WTC11 (cell line): ENCODE measurements at regions not wholly inside any gene's neighbourhood (a gene's known extent, or its start where the extent isn't known, plus 50 kb on each side); places are given as distances from the start of the nearest gene placed in this dataset.

Experiments
- ATAC-seq: fragments of 200-7000 bp; cut with Tn5 transposase; 2 replicates; pipeline ENCODE4 v1.10.0; 2021; ENCODE audit warnings: mild to moderate bottlenecking, moderate library complexity
- CTCF ChIA-PET: fragments of 300-600 bp; sonication (Branson Sonifier 250); formaldehyde crosslinking; loops from one replicate; lab custom pipeline; 2021; ENCODE audit warnings: antibody characterized with exemption; lab: Charles Lee
- POLR2A ChIA-PET: fragments of 350-600 bp; sonication (Branson Sonifier 250); formaldehyde crosslinking; loops from one replicate; lab custom pipeline; 2021; ENCODE audit warnings: antibody characterized with exemption; lab: Charles Lee
- DNase-seq: peaks from one replicate; pipeline ENCODE4 v3.0.0; 2021; ENCODE audit warnings: low spot score
- H3K27ac Mint-ChIP-seq: 2 replicates; pipeline ENCODE4 v1.8.0; 2021; ENCODE audit warnings: mixed read lengths
- H3K27me3 Mint-ChIP-seq: 2 replicates; pipeline ENCODE4 v1.8.0; 2021; ENCODE audit warnings: low read depth, mild to moderate bottlenecking, moderate library complexity, mixed read lengths
- H3K36me3 Mint-ChIP-seq: 2 replicates; pipeline ENCODE4 v1.8.0; 2021; ENCODE audit warnings: mixed read lengths
- H3K4me1 Mint-ChIP-seq: 2 replicates; pipeline ENCODE4 v1.8.0; 2022; ENCODE audit warnings: mixed read lengths
- H3K4me3 Mint-ChIP-seq: 2 replicates; pipeline ENCODE4 v1.8.0; 2021; ENCODE audit warnings: mild to moderate bottlenecking, moderate library complexity, mixed read lengths
- H3K9me3 Mint-ChIP-seq: 2 replicates; pipeline ENCODE4 v1.8.0; 2021; ENCODE audit warnings: mixed read lengths
- CREM ChIP-seq: sonication (generic); formaldehyde crosslinking; IDR thresholded peaks from 2 replicates; pipeline ENCODE4 v1.8.1; 2022; ENCODE audit warnings: mild to moderate bottlenecking, missing genetic modification reagents, moderate library complexity
- ELF4 ChIP-seq: sonication (generic); formaldehyde crosslinking; IDR thresholded peaks from 2 replicates; pipeline ENCODE4 v1.8.1; 2022; ENCODE audit warnings: low read depth, mild to moderate bottlenecking, moderate library complexity, missing genetic modification reagents
- EMX1 ChIP-seq: fragments of 250-450 bp; sonication (Bioruptor Pico); IDR thresholded peaks from 2 replicates; pipeline ENCODE4 v1.8.0; 2021; ENCODE audit warnings: mild to moderate bottlenecking
- GTF2I ChIP-seq: fragments of 250-450 bp; sonication (Bioruptor Pico); conservative IDR thresholded peaks from 2 replicates; pipeline ENCODE4 v1.4.0; 2021; ENCODE audit warnings: mild to moderate bottlenecking
- KAT7 ChIP-seq: sonication (generic); formaldehyde crosslinking; IDR thresholded peaks from 2 replicates; pipeline ENCODE4 v1.8.1; 2023; ENCODE audit warnings: missing genetic modification reagents, mild to moderate bottlenecking, borderline replicate concordance
- MYBL2 ChIP-seq: sonication (generic); formaldehyde crosslinking; IDR thresholded peaks from 2 replicates; pipeline ENCODE4 v1.8.1; 2023; ENCODE audit warnings: mild to moderate bottlenecking, moderate library complexity, missing genetic modification reagents
- NR2C2 ChIP-seq: sonication (generic); formaldehyde crosslinking; IDR thresholded peaks from 2 replicates; pipeline ENCODE4 v1.8.0; 2022; ENCODE audit warnings: mild to moderate bottlenecking, missing genetic modification reagents
- RORB ChIP-seq: fragments of 250-450 bp; sonication (Bioruptor Pico); IDR thresholded peaks from 2 replicates; pipeline ENCODE4 v1.9.0; 2021; ENCODE audit warnings: mild to moderate bottlenecking
- SMAD3 ChIP-seq: sonication (generic); formaldehyde crosslinking; IDR thresholded peaks from 2 replicates; pipeline ENCODE4 v1.8.0; 2022; ENCODE audit warnings: missing genetic modification reagents, mild to moderate bottlenecking, borderline replicate concordance
- SMAD4 ChIP-seq: sonication (generic); formaldehyde crosslinking; IDR thresholded peaks from 2 replicates; pipeline ENCODE4 v1.8.0; 2022; ENCODE audit warnings: mild to moderate bottlenecking, missing genetic modification reagents
- SP1 ChIP-seq: sonication (generic); formaldehyde crosslinking; conservative IDR thresholded peaks from 2 replicates; pipeline ENCODE4 v1.8.1; 2022; ENCODE audit warnings: missing genetic modification reagents
- ZNF138 ChIP-seq: sonication (generic); formaldehyde crosslinking; conservative IDR thresholded peaks from 2 replicates; pipeline ENCODE4 v1.8.1; 2022; ENCODE audit warnings: mild to moderate bottlenecking, moderate library complexity, missing genetic modification reagents
- ZNF219 ChIP-seq: sonication (generic); formaldehyde crosslinking; IDR thresholded peaks from 2 replicates; pipeline ENCODE4 v1.8.0; 2023; ENCODE audit warnings: missing genetic modification reagents, mild to moderate bottlenecking, borderline replicate concordance
- ZNF317 ChIP-seq: sonication (generic); formaldehyde crosslinking; IDR thresholded peaks from 2 replicates; pipeline ENCODE4 v1.8.1; 2023; ENCODE audit warnings: low read depth, mild to moderate bottlenecking, moderate library complexity, missing genetic modification reagents, borderline replicate concordance
- ZNF671 ChIP-seq: fragments of 250-450 bp; sonication (Bioruptor Pico); IDR thresholded peaks from 2 replicates; pipeline ENCODE4 v1.8.0; 2021; ENCODE audit warnings: mild to moderate bottlenecking
- TF ChIP-seq, protein P1 (sequence below): sonication (generic); formaldehyde crosslinking; IDR thresholded peaks from 2 replicates; pipeline ENCODE4 v1.8.0; 2022; ENCODE audit warnings: mild to moderate bottlenecking, missing genetic modification reagents
- TF ChIP-seq, protein P2 (sequence below): sonication (generic); formaldehyde crosslinking; conservative IDR thresholded peaks from 2 replicates; pipeline ENCODE4 v1.8.1; 2022; ENCODE audit warnings: mild to moderate bottlenecking, missing genetic modification reagents
- TF ChIP-seq, protein P3 (sequence below): sonication (generic); formaldehyde crosslinking; IDR thresholded peaks from 2 replicates; pipeline ENCODE4 v1.8.0; 2022; ENCODE audit warnings: mild to moderate bottlenecking, missing genetic modification reagents
- TF ChIP-seq, protein P4 (sequence below): fragments of 250-450 bp; sonication (Bioruptor Pico); conservative IDR thresholded peaks from 2 replicates; pipeline ENCODE4 v1.9.0; 2021; ENCODE audit warnings: mild to moderate bottlenecking
- TF ChIP-seq, protein P5 (sequence below): sonication (generic); formaldehyde crosslinking; IDR thresholded peaks from 2 replicates; pipeline ENCODE4 v1.8.1; 2023; ENCODE audit warnings: mild to moderate bottlenecking, missing genetic modification reagents
- TF ChIP-seq, protein P6 (sequence below): fragments of 250-450 bp; sonication (Bioruptor Pico); IDR thresholded peaks from 2 replicates; pipeline ENCODE4 v1.8.0; 2021; ENCODE audit warnings: mild to moderate bottlenecking
- TF ChIP-seq, protein P7 (sequence below): sonication (generic); formaldehyde crosslinking; IDR thresholded peaks from 2 replicates; pipeline ENCODE4 v1.8.1; 2022; ENCODE audit warnings: mild to moderate bottlenecking, moderate library complexity, missing genetic modification reagents

DNA sequence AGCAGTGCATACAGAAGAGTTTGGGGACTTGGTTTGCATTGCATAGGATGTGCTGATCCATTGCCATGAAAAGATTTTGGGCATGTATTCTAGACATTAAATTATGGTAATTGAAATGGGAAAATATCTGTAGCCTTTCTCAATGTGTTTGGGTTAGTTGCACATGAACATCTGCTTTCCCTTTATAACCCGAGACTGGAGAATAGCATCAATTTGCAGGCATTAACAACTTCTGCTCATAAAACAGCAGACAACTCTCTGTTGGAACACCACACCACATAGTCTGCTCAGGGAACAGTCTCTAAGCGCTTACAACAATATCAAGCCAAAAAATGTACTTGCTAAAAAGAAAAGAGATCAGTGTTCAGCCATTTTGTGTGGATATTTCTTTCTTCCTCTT lies 1391.1 kb upstream of the LRRTM3 start:
- CTCF ChIA-PET, result no interaction called here
- H3K4me1 Mint-ChIP-seq, result no peaks in the 10 kb centered on the region
- peaks cover 12% of the 10 kb centered on the region for H3K9me3 Mint-ChIP-seq
- DNase-seq (no peak), ATAC-seq (no peak)
- TF ChIP-seq ZNF671 (CRISPR knock-in tag) (no peak), CREM (CRISPR knock-in tag) (no peak), NR2C2 (CRISPR knock-in tag) (no peak), ZNF317 (CRISPR knock-in tag) (no peak), GTF2I (CRISPR knock-in tag) (no peak), SP1 (CRISPR knock-in tag) (no peak), SMAD4 (CRISPR knock-in tag) (no peak)
- TF ChIP-seq, protein P1, sequence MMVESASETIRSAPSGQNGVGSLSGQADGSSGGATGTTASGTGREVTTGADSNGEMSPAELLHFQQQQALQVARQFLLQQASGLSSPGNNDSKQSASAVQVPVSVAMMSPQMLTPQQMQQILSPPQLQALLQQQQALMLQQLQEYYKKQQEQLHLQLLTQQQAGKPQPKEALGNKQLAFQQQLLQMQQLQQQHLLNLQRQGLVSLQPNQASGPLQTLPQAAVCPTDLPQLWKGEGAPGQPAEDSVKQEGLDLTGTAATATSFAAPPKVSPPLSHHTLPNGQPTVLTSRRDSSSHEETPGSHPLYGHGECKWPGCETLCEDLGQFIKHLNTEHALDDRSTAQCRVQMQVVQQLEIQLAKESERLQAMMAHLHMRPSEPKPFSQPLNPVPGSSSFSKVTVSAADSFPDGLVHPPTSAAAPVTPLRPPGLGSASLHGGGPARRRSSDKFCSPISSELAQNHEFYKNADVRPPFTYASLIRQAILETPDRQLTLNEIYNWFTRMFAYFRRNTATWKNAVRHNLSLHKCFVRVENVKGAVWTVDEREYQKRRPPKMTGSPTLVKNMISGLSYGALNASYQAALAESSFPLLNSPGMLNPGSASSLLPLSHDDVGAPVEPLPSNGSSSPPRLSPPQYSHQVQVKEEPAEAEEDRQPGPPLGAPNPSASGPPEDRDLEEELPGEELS (CRISPR knock-in tag), result no peak
- TF ChIP-seq, protein P2, sequence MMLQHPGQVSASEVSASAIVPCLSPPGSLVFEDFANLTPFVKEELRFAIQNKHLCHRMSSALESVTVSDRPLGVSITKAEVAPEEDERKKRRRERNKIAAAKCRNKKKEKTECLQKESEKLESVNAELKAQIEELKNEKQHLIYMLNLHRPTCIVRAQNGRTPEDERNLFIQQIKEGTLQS (CRISPR knock-in tag), result no peak
- TF ChIP-seq, protein P3, sequence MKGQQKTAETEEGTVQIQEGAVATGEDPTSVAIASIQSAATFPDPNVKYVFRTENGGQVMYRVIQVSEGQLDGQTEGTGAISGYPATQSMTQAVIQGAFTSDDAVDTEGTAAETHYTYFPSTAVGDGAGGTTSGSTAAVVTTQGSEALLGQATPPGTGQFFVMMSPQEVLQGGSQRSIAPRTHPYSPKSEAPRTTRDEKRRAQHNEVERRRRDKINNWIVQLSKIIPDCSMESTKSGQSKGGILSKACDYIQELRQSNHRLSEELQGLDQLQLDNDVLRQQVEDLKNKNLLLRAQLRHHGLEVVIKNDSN (CRISPR knock-in tag), result no peak
- H3K27me3 Mint-ChIP-seq, result no peaks in the 10 kb centered on the region; the same call in 1 of the 2 replicates
- no peak overlapping the region for H3K27ac Mint-ChIP-seq
- no peak overlapping the region for H3K4me3 Mint-ChIP-seq
- no peaks in the 10 kb centered on the region for H3K36me3 Mint-ChIP-seq
- POLR2A ChIA-PET, result no interaction called here

DNA sequence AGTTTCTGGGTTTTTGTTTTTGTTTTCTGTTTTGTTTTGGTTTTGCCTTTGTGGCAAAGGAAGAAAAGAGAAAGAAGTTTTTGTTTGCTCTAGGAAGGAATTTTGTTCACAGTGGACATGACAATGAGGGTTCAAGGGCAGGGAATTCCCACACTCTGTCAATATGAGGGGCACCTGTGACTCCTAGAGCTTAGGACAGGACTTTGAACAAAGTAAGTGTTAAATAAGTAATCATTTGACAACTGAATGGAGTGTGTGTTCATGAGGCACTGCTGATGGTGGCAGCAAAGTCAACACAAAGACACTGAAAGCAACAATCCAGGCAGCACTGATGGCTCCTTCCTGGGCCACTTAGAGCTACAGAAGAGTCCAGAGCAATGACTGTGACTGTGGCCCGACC lies 1381.1 kb upstream of the LRRTM3 start:
- H3K4me3 Mint-ChIP-seq, result no peak overlapping the region
- ATAC-seq, result no peak
- no peaks in the 10 kb centered on the region for H3K27me3 Mint-ChIP-seq
- H3K9me3 Mint-ChIP-seq, result peaks cover 4% of the 10 kb centered on the region
- DNase-seq, result no peak
- H3K27ac Mint-ChIP-seq, result no peak overlapping the region
- no peaks in the 10 kb centered on the region for H3K4me1 Mint-ChIP-seq
- ChIA-PET POLR2A (no interaction called here), CTCF (no interaction called here)
- no peaks in the 10 kb centered on the region for H3K36me3 Mint-ChIP-seq
- no peak for TF ChIP-seq ZNF219

DNA sequence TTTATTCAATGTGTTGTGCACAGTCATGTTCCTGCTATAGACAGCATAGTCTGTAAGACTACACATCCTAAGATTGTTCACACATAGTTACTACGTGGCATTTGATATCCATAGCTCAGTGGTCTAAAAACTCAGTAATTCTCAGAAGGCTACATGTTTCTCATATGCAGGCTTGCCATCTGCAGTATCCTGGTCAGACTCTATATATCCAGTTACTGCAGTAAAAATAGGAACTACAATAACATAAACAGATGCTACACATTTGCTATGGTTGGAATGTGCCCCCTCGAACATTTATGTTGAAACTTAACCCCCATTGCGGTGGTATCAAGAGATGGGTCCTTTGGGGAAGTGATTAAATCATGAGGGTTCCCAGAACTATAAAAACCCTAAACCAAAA lies 1377.8 kb upstream of the LRRTM3 start:
- ChIA-PET POLR2A (no interaction called here), CTCF (no interaction called here)
- ATAC-seq (no peak), DNase-seq (no peak)
- H3K4me3 Mint-ChIP-seq, result no peak overlapping the region
- H3K9me3 Mint-ChIP-seq, result peaks cover 4% of the 10 kb centered on the region
- no peaks in the 10 kb centered on the region for H3K36me3 Mint-ChIP-seq
- H3K27ac Mint-ChIP-seq, result no peak overlapping the region
- TF ChIP-seq ZNF671 (CRISPR knock-in tag), result no peak
- TF ChIP-seq RORB (CRISPR knock-in tag), result no peak
- TF ChIP-seq MYBL2 (CRISPR knock-in tag), result no peak
- TF ChIP-seq, protein P4, sequence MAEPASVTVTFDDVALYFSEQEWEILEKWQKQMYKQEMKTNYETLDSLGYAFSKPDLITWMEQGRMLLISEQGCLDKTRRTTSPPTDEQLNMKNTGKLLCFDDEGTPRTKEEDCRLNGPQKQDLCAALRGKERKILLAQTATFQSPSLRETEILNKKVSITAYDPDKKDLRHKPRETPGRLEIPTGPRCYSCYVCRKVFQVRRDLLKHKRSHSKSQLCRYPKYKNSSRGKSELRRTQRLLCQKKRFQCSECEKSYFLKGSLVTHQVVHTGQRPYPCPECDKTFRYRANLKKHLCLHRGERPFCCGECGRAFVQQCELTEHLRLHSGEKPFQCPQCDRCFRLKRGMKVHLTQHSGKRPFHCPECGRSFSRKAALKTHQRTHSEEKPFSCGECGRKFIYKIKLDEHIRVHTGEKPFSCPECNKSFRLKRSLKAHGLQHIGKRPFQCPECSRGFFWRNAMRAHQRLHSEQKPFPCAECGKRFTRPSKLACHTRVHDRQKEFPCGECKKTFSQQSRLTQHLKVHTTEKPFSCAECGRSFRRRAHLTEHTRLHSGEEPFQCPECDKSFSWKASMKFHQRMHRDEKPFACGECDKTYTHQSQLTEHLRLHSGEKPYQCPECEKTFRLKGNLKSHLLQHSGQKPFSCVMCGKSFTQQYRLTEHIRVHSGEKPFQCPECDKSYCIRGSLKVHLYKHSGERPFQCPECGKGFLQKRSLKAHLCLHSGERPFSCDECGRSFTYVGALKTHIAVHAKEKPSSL, result no peak
- no peak for TF ChIP-seq KAT7 (CRISPR knock-in tag)
- no peaks in the 10 kb centered on the region for H3K27me3 Mint-ChIP-seq
- no peaks in the 10 kb centered on the region for H3K4me1 Mint-ChIP-seq

DNA sequence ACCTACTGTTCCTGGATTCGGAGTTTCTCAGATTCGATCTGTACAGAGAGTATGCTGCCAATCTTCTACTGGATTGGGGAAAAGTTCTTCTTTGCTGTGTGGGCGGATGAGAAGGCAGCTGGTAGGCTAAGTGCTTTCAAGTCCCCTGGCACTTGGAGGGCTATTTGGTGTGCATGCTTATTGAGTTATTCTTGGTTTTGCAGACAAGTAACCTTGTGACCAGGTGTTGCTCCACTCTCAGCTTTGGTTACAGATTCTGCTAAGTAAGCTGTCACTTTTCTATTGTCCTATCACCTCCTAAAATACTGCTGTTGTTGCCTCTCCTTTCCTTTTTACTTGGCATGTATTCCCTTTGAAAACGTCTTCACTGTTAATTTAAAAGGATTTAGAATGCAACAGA lies 1375.1 kb upstream of the LRRTM3 start:
- Mint-ChIP-seq H3K9me3 (no peaks in the 10 kb centered on the region), H3K4me1 (0 out of 2 replicates have a peak, but pooled peaks cover 4% of the 10 kb centered on the region), H3K27ac (no peak overlapping the region), H3K36me3 (no peaks in the 10 kb centered on the region), H3K4me3 (no peak overlapping the region), H3K27me3 (no peaks in the 10 kb centered on the region)
- ChIA-PET CTCF (no interaction called here), POLR2A (no interaction called here)
- ATAC-seq, result no peak
- no peak for DNase-seq
- TF ChIP-seq SMAD3 (CRISPR knock-in tag), result no peak
- no peak for TF ChIP-seq CREM (CRISPR knock-in tag)
- TF ChIP-seq ELF4 (CRISPR knock-in tag), result no peak
- TF ChIP-seq, protein P5, sequence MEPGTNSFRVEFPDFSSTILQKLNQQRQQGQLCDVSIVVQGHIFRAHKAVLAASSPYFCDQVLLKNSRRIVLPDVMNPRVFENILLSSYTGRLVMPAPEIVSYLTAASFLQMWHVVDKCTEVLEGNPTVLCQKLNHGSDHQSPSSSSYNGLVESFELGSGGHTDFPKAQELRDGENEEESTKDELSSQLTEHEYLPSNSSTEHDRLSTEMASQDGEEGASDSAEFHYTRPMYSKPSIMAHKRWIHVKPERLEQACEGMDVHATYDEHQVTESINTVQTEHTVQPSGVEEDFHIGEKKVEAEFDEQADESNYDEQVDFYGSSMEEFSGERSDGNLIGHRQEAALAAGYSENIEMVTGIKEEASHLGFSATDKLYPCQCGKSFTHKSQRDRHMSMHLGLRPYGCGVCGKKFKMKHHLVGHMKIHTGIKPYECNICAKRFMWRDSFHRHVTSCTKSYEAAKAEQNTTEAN (CRISPR knock-in tag), result no peak
- TF ChIP-seq, protein P6, sequence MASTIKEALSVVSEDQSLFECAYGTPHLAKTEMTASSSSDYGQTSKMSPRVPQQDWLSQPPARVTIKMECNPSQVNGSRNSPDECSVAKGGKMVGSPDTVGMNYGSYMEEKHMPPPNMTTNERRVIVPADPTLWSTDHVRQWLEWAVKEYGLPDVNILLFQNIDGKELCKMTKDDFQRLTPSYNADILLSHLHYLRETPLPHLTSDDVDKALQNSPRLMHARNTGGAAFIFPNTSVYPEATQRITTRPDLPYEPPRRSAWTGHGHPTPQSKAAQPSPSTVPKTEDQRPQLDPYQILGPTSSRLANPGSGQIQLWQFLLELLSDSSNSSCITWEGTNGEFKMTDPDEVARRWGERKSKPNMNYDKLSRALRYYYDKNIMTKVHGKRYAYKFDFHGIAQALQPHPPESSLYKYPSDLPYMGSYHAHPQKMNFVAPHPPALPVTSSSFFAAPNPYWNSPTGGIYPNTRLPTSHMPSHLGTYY (CRISPR knock-in tag), result no peak
- no peak for TF ChIP-seq GTF2I (CRISPR knock-in tag)
- TF ChIP-seq, protein P7, sequence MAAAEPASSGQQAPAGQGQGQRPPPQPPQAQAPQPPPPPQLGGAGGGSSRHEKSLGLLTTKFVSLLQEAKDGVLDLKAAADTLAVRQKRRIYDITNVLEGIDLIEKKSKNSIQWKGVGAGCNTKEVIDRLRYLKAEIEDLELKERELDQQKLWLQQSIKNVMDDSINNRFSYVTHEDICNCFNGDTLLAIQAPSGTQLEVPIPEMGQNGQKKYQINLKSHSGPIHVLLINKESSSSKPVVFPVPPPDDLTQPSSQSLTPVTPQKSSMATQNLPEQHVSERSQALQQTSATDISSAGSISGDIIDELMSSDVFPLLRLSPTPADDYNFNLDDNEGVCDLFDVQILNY (CRISPR knock-in tag), result no peak
- TF ChIP-seq EMX1 (CRISPR knock-in tag), result no peak
- TF ChIP-seq ZNF138 (CRISPR knock-in tag), result no peak
- TF ChIP-seq KAT7 (CRISPR knock-in tag), result no peak
